ENCODE measurements at regions not wholly inside any gene's neighbourhood (a gene's known extent, or its start where the extent isn't known, plus 50 kb on each side); places are given as distances from the start of the nearest gene placed in this dataset.

- TF ChIP-seq CTCF (IDR thresholded peaks at IDR 0.05) (no peak), POLR2A (IDR thresholded peaks at IDR 0.05) (no peak)
Observed at GRCh38 chrX:142502441-142502840, 297.4 kb upstream of the MAGEC2 start.
